IMR-90 (cell line): ENCODE measurements at regions not wholly inside any gene's neighbourhood (a gene's known extent, or its start where the extent isn't known, plus 50 kb on each side); places are given as distances from the start of the nearest gene placed in this dataset.

ENCODE experiments used
- CEBPB ChIP-seq: IDR thresholded peaks from 2 replicates; pipeline ENCODE4 v1.6.1; 2012; ENCODE audit warnings: low read depth, low read length, improper control_type of control experiment
- CHD1 ChIP-seq: IDR thresholded peaks from 2 replicates; pipeline ENCODE4 v1.6.1; 2012; ENCODE audit warnings: low read depth, low read length, improper control_type of control experiment
- CTCF ChIP-seq: conservative IDR thresholded peaks from 2 replicates; pipeline ENCODE4 v1.5.1; 2012; ENCODE audit warnings: mild to moderate bottlenecking, low read depth, low read length, improper control_type of control experiment
- ELK1 ChIP-seq: fragments of 150-350 bp; IDR thresholded peaks from 2 replicates; pipeline ENCODE4 v1.6.1; 2016; ENCODE audit warnings: low read depth, mild to moderate bottlenecking, low read length, moderate library complexity, borderline replicate concordance
- MXI1 ChIP-seq: IDR thresholded peaks from 2 replicates; pipeline ENCODE4 v1.6.1; 2012; ENCODE audit warnings: low read depth, mild to moderate bottlenecking, low read length, moderate library complexity, borderline replicate concordance
- POLR2A ChIP-seq: IDR thresholded peaks from 2 replicates; pipeline ENCODE4 v1.6.1; 2012; ENCODE audit warnings: mild to moderate bottlenecking, low read depth, low read length
- RCOR1 ChIP-seq: IDR thresholded peaks from 2 replicates; pipeline ENCODE4 v1.6.1; 2012; ENCODE audit warnings: mild to moderate bottlenecking, low read length, improper control_type of control experiment; ENCODE audit not compliant: insufficient replicate concordance
- RFX5 ChIP-seq: IDR thresholded peaks from 2 replicates; pipeline ENCODE4 v1.8.0; 2012; ENCODE audit warnings: low read depth, mild to moderate bottlenecking, low read length, moderate library complexity
- SMC3 ChIP-seq: fragments of 150-350 bp; IDR thresholded peaks from 2 replicates; pipeline ENCODE4 v1.6.1; 2016; ENCODE audit warnings: low read depth, mild to moderate bottlenecking, antibody characterized with exemption, low read length, moderate library complexity

GRCh38 chr3:153866901-153867300 lies 254.3 kb upstream of the ARHGEF26 start:
- TF ChIP-seq CTCF (no peak), SMC3 (no peak), POLR2A (no peak), RCOR1 (no peak), MXI1 (no peak), CHD1 (no peak), CEBPB (no peak), RFX5 (no peak), ELK1 (no peak)
